GM12891 (cell line): ENCODE measurements at regions not wholly inside any gene's neighbourhood (a gene's known extent, or its start where the extent isn't known, plus 50 kb on each side); places are given as distances from the start of the nearest gene placed in this dataset.

Experiments used
- DNase-seq: peaks from one replicate; pipeline ENCODE4 v3.0.0; 2011; ENCODE audit warnings: low spot score; ENCODE audit not compliant: insufficient read length
- FAIRE-seq: peaks from 2 replicates; lab custom pipeline; 2011; peaks lifted over from hg19 to GRCh38; lab: Jason Lieb, UNC
- PAX5 ChIP-seq: IDR thresholded peaks from 2 replicates; pipeline ENCODE4 v1.6.1; 2011; ENCODE audit warnings: low read length, moderate library complexity, mild to moderate bottlenecking; ENCODE audit not compliant: insufficient read depth, severe bottlenecking
- POLR2A ChIP-seq: IDR thresholded peaks from 2 replicates; pipeline ENCODE4 v1.6.1; 2011; ENCODE audit warnings: low read depth, low read length, control low read depth
- POLR2AphosphoS5 ChIP-seq: IDR thresholded peaks from 2 replicates; pipeline ENCODE4 v1.6.1; 2011; ENCODE audit warnings: low read depth, low read length, control low read depth
- POU2F2 ChIP-seq: IDR thresholded peaks from 2 replicates; pipeline ENCODE4 v1.6.1; 2011; ENCODE audit warnings: low read depth, mild to moderate bottlenecking, control low read depth, low read length, moderate library complexity
- SPI1 ChIP-seq: IDR thresholded peaks from 2 replicates; pipeline ENCODE4 v1.6.1; 2011; ENCODE audit warnings: low read depth, low read length, control low read depth
- TAF1 ChIP-seq: IDR thresholded peaks from 2 replicates; pipeline ENCODE4 v1.6.1; 2011; ENCODE audit warnings: low read depth, low read length, control low read depth

- FAIRE-seq (no peak), DNase-seq (no peak)
- TF ChIP-seq POLR2A (no peak), SPI1 (no peak), POLR2AphosphoS5 (no peak), POU2F2 (no peak), PAX5 (no peak), TAF1 (no peak)
These were observed 55.1 kb upstream of the SLC4A4 start for GRCh38 chr4:71283642-71284257.

- TF ChIP-seq POU2F2 (no peak), POLR2A (no peak), TAF1 (no peak), POLR2AphosphoS5 (no peak), SPI1 (no peak), PAX5 (no peak)
- no peak for DNase-seq
- no peak for FAIRE-seq
These were observed 51.5 kb upstream of the SLC4A4 start for GRCh38 chr4:71287305-71287704.

GRCh38 chr4:71288875-71289274 is 49.9 kb upstream of the SLC4A4 start:
- no peak for TF ChIP-seq SPI1
- TF ChIP-seq PAX5, result no peak
- TF ChIP-seq POU2F2, result no peak
- no peak for TF ChIP-seq TAF1
- no peak for TF ChIP-seq POLR2A
- no peak for TF ChIP-seq POLR2AphosphoS5
- DNase-seq (no peak), FAIRE-seq (no peak)
